ENCODE measurements at regions not wholly inside any gene's neighbourhood (a gene's known extent, or its start where the extent isn't known, plus 50 kb on each side); places are given as distances from the start of the nearest gene placed in this dataset.

GRCh38 chr4:36704289-36704688 lies 422.9 kb downstream of the DTHD1 start:
- CTCF ChIA-PET, result no interaction called here
- ATAC-seq (no peak), FAIRE-seq (no peak), DNase-seq (ENCODE audit: low read depth in 1 of 2, low spot score in 1 of 2) (no peak)
- POLR2A ChIA-PET, result no interaction called here
- TF ChIP-seq NR3C1 (IDR thresholded peaks at IDR 0.05) (no peak), BCL3 (IDR thresholded peaks at IDR 0.05) (no peak), JUNB (IDR thresholded peaks at IDR 0.05) (no peak)
- Histone ChIP-seq H3K4me1 (no peaks in the 10 kb centered on the region), H3K27ac (no peak overlapping the region), H3K9me3 (no peaks in the 10 kb centered on the region), H3K4me3 (no peak overlapping the region), H3K4me2 (no peak overlapping the region)

DNA sequence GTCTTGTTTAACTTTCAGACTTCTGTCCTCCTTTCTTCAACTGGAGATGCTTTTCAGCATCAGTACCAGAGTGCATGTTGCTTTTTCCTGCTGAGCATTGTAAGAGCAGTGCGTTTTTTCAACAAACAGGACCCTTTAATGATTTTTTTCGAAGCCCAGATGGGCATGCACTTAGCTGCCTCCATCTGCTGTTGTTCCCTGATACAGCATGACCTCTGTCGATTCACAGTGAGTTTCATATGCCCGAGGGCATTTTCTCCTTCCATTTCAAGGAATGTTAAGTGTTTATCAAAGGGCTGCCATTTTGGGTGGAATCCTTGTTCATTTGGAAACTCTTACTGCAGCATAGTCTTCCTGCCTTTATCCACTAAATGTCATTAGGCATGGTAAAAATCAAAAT lies 428.6 kb downstream of the DTHD1 start:
- no peak for DNase-seq (ENCODE audit: low read depth in 1 of 2, low spot score in 1 of 2)
- CTCF ChIA-PET, result no interaction called here
- Histone ChIP-seq H3K4me2 (no peak overlapping the region), H3K9me3 (no peaks in the 10 kb centered on the region), H3K4me3 (no peak overlapping the region), H3K27ac (no peak overlapping the region), H3K4me1 (no peaks in the 10 kb centered on the region)
- no peak for FAIRE-seq
- no peak for ATAC-seq
- TF ChIP-seq HOXB13 (CRISPR knock-in tag; IDR thresholded peaks at IDR 0.05; ENCODE audit: low read depth), result no peak
- TF ChIP-seq KDM5A (IDR thresholded peaks at IDR 0.05), result no peak
- TF ChIP-seq PHF8 (IDR thresholded peaks at IDR 0.05; ENCODE audit: borderline replicate concordance, low read depth), result no peak
- TF ChIP-seq POLR2AphosphoS2 (conservative IDR thresholded peaks at IDR 0.05; ENCODE audit: low read length), result no peak
- no peak for TF ChIP-seq NR3C1 (IDR thresholded peaks at IDR 0.05)
- TF ChIP-seq CBX2 (IDR thresholded peaks at IDR 0.05; ENCODE audit: borderline replicate concordance, low read depth), result no peak
- TF ChIP-seq JUN (IDR thresholded peaks at IDR 0.05), result no peak
- TF ChIP-seq ZFP36 (IDR thresholded peaks at IDR 0.05; ENCODE audit: borderline replicate concordance, partially characterized antibody), result no peak
- no peak for TF ChIP-seq KDM1A (IDR thresholded peaks at IDR 0.05; ENCODE audit: low read depth)
- TF ChIP-seq, protein P1, sequence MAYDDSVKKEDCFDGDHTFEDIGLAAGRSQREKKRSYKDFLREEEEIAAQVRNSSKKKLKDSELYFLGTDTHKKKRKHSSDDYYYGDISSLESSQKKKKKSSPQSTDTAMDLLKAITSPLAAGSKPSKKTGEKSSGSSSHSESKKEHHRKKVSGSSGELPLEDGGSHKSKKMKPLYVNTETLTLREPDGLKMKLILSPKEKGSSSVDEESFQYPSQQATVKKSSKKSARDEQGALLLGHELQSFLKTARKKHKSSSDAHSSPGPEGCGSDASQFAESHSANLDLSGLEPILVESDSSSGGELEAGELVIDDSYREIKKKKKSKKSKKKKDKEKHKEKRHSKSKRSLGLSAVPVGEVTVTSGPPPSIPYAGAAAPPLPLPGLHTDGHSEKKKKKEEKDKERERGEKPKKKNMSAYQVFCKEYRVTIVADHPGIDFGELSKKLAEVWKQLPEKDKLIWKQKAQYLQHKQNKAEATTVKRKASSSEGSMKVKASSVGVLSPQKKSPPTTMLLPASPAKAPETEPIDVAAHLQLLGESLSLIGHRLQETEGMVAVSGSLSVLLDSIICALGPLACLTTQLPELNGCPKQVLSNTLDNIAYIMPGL (CRISPR knock-in tag; IDR thresholded peaks at IDR 0.05; ENCODE audit: borderline replicate concordance), result no peak
- no peak for TF ChIP-seq EP300 (IDR thresholded peaks at IDR 0.05)
- no peak for TF ChIP-seq SMC3 (IDR thresholded peaks at IDR 0.05)
- TF ChIP-seq RNF2 (IDR thresholded peaks at IDR 0.05; ENCODE audit: borderline replicate concordance, low read depth), result no peak
- no peak for TF ChIP-seq ZSCAN20 (CRISPR knock-in tag; IDR thresholded peaks at IDR 0.05)
- TF ChIP-seq MYC (IDR thresholded peaks at IDR 0.05; ENCODE audit: borderline replicate concordance, low read length), result no peak
- TF ChIP-seq HOXA7 (CRISPR knock-in tag; IDR thresholded peaks at IDR 0.05), result no peak
- no peak for TF ChIP-seq EHMT2 (IDR thresholded peaks at IDR 0.05; ENCODE audit: low read depth)
- no peak for TF ChIP-seq RARB (CRISPR knock-in tag; IDR thresholded peaks at IDR 0.05)
- TF ChIP-seq ZC3H11A (IDR thresholded peaks at IDR 0.05), result no peak
- no peak for TF ChIP-seq JUNB (IDR thresholded peaks at IDR 0.05)
- POLR2A ChIA-PET, result no interaction called here
- WGBS (ENCODE audit: missing lambda C conversion rate), result 1% methylated on average over 4 of the region's 4 CpGs

- ATAC-seq (no peak), DNase-seq (ENCODE audit: low read depth in 1 of 2, low spot score in 1 of 2) (no peak), FAIRE-seq (no peak)
- Histone ChIP-seq H3K4me3 (no peak overlapping the region), H3K9me3 (no peaks in the 10 kb centered on the region), H3K27ac (no peak overlapping the region), H3K4me2 (no peak overlapping the region), H3K4me1 (no peaks in the 10 kb centered on the region)
- CTCF ChIA-PET, result no interaction called here
- TF ChIP-seq PHF8 (IDR thresholded peaks at IDR 0.05; ENCODE audit: borderline replicate concordance, low read depth), result no peak
- no peak for TF ChIP-seq TP53 (CRISPR knock-in tag; IDR thresholded peaks at IDR 0.05)
- no peak for TF ChIP-seq RARB (CRISPR knock-in tag; IDR thresholded peaks at IDR 0.05)
- no peak for TF ChIP-seq RFX5 (IDR thresholded peaks at IDR 0.05)
- no peak for TF ChIP-seq E2F6 (IDR thresholded peaks at IDR 0.05; ENCODE audit: borderline replicate concordance, low read depth)
- TF ChIP-seq TFCP2L1 (CRISPR knock-in tag; IDR thresholded peaks at IDR 0.05), result no peak
- TF ChIP-seq CTCF (IDR thresholded peaks at IDR 0.05), result no peak
- no peak for TF ChIP-seq JUNB (IDR thresholded peaks at IDR 0.05)
- TF ChIP-seq CHD4 (IDR thresholded peaks at IDR 0.05; ENCODE audit: borderline replicate concordance), result no peak
- no peak for TF ChIP-seq POLR2A (IDR thresholded peaks at IDR 0.05; ENCODE audit: low read length)
- no peak for TF ChIP-seq GATA3 (IDR thresholded peaks at IDR 0.05; ENCODE audit: borderline replicate concordance)
- POLR2A ChIA-PET, result no interaction called here
Observed at GRCh38 chr4:36712013-36712412, 430.6 kb downstream of the DTHD1 start.
